H9 (cell line): ENCODE measurements at regions not wholly inside any gene's neighbourhood (a gene's known extent, or its start where the extent isn't known, plus 50 kb on each side); places are given as distances from the start of the nearest gene placed in this dataset.

ENCODE experiments used
- DNase-seq: peaks from one replicate; pipeline ENCODE4 v3.0.0-alpha.2; 2017
- H2AFZ ChIP-seq: one replicate; pipeline ENCODE4 v1.6.1; 2013; ENCODE audit warnings: mild to moderate bottlenecking, low read length, control low read depth, moderate library complexity
- H2AK5ac ChIP-seq: 2 replicates; pipeline ENCODE4 v1.6.1; 2013; ENCODE audit warnings: low read length, control low read depth, mixed read lengths; ENCODE audit not compliant: insufficient read length
- H2BK120ac ChIP-seq: one replicate; pipeline ENCODE4 v1.6.1; 2013; ENCODE audit warnings: low read depth, mild to moderate bottlenecking, low read length, control low read depth, inconsistent platforms; ENCODE audit not compliant: poor library complexity, severe bottlenecking
- H2BK12ac ChIP-seq: 2 replicates; pipeline ENCODE4 v1.6.1; 2013; ENCODE audit warnings: low read length, control low read depth, mixed read lengths, low read depth; ENCODE audit not compliant: insufficient read length
- H2BK15ac ChIP-seq: 2 replicates; pipeline ENCODE4 v1.6.1; 2013; ENCODE audit warnings: low read depth, low read length, control low read depth
- H2BK20ac ChIP-seq: one replicate; pipeline ENCODE4 v1.6.1; 2013; ENCODE audit warnings: low read depth, mild to moderate bottlenecking, low read length, control low read depth, inconsistent platforms; ENCODE audit not compliant: poor library complexity, severe bottlenecking
- H2BK5ac ChIP-seq: 2 replicates; pipeline ENCODE4 v1.6.1; 2013; ENCODE audit warnings: low read length, control low read depth, mixed read lengths; ENCODE audit not compliant: insufficient read length
- H3K14ac ChIP-seq: 2 replicates; pipeline ENCODE4 v1.6.1; 2013; ENCODE audit warnings: low read length, control low read depth; ENCODE audit not compliant: insufficient read depth
- H3K18ac ChIP-seq: 2 replicates; pipeline ENCODE4 v1.6.1; 2013; ENCODE audit warnings: low read depth, mild to moderate bottlenecking, mixed read lengths, low read length, control low read depth; ENCODE audit not compliant: insufficient read length
- H3K23ac ChIP-seq: 2 replicates; pipeline ENCODE4 v1.6.1; 2013; ENCODE audit warnings: low read length, control low read depth, mixed read lengths, low read depth; ENCODE audit not compliant: insufficient read length
- H3K23me2 ChIP-seq: 2 replicates; pipeline ENCODE4 v1.6.1; 2013; ENCODE audit warnings: low read depth, mild to moderate bottlenecking, mixed read lengths, low read length, control low read depth; ENCODE audit not compliant: insufficient read length, poor library complexity, severe bottlenecking
- H3K27ac ChIP-seq: 2 replicates; pipeline ENCODE4 v1.5.1; 2013; ENCODE audit warnings: low read length, control low read depth, mixed read lengths, low read depth; ENCODE audit not compliant: insufficient read length
- H3K27me3 ChIP-seq: 2 replicates; pipeline ENCODE4 v1.6.1; 2013; ENCODE audit warnings: low read length, control low read depth, inconsistent platforms; ENCODE audit not compliant: insufficient read depth
- H3K4ac ChIP-seq: 2 replicates; pipeline ENCODE4 v1.6.1; 2013; ENCODE audit warnings: low read depth, mild to moderate bottlenecking, control low read depth, inconsistent platforms, low read length, moderate library complexity
- H3K4me1 ChIP-seq: 2 replicates; pipeline ENCODE4 v1.6.1; 2013; ENCODE audit warnings: low read length, control low read depth, inconsistent platforms; ENCODE audit not compliant: insufficient read depth
- H3K4me2 ChIP-seq: 2 replicates; pipeline ENCODE4 v1.6.1; 2013; ENCODE audit warnings: low read length, control low read depth, mixed read lengths; ENCODE audit not compliant: insufficient read length, insufficient read depth
- H3K56ac ChIP-seq: 2 replicates; pipeline ENCODE4 v1.6.1; 2013; ENCODE audit warnings: low read depth, mild to moderate bottlenecking, mixed read lengths, low read length, control low read depth; ENCODE audit not compliant: insufficient read length
- H3K79me1 ChIP-seq: 2 replicates; pipeline ENCODE4 v1.6.1; 2013; ENCODE audit warnings: low read depth, mild to moderate bottlenecking, moderate library complexity, low read length, control low read depth, inconsistent platforms; ENCODE audit not compliant: insufficient read depth, poor library complexity, severe bottlenecking
- H3K79me2 ChIP-seq: 2 replicates; pipeline ENCODE4 v1.6.1; 2013; ENCODE audit warnings: low read length, control low read depth, inconsistent platforms; ENCODE audit not compliant: insufficient read depth
- H3K9ac ChIP-seq: 2 replicates; pipeline ENCODE4 v1.6.1; 2013; ENCODE audit warnings: low read length, control low read depth, mixed read lengths; ENCODE audit not compliant: insufficient read length; ENCODE audit errors: extremely low read depth
- H3K9me3 ChIP-seq: one replicate; pipeline ENCODE4 v1.6.1; 2013; ENCODE audit warnings: low read depth, low read length, inconsistent platforms; ENCODE audit not compliant: control insufficient read depth
- H3T11ph ChIP-seq: one replicate; pipeline ENCODE4 v1.6.1; 2013; ENCODE audit warnings: mild to moderate bottlenecking, low read length, control low read depth, inconsistent platforms
- H4K20me1 ChIP-seq: one replicate; pipeline ENCODE4 v1.6.1; 2013; ENCODE audit not compliant: control insufficient read depth, insufficient read length, insufficient read depth
- H4K5ac ChIP-seq: 2 replicates; pipeline ENCODE4 v1.6.1; 2013; ENCODE audit warnings: low read depth, mild to moderate bottlenecking, mixed read lengths, low read length, control low read depth; ENCODE audit not compliant: insufficient read length
- H4K8ac ChIP-seq: replicated peaks from 2 replicates; pipeline ENCODE4 v1.6.1; 2013; ENCODE audit warnings: low read length, control low read depth, mixed read lengths, low read depth; ENCODE audit not compliant: insufficient read length
- H4K91ac ChIP-seq: 2 replicates; pipeline ENCODE4 v1.6.1; 2013; ENCODE audit warnings: low read depth, mild to moderate bottlenecking, moderate library complexity, mixed read lengths, low read length, control low read depth; ENCODE audit not compliant: insufficient read length
- H3K27ac Mint-ChIP-seq, 3 experiments: 2 replicates in 2 of 3; 3 replicates in 1 of 3; pipeline ENCODE4 v1.8.0; 2020 to 2021; ENCODE audit warnings: mixed read lengths in 3 of 3, mild to moderate bottlenecking in 1 of 3, moderate library complexity in 1 of 3
- H3K27me3 Mint-ChIP-seq: 2 replicates; pipeline ENCODE4 v1.8.0; 2021; ENCODE audit warnings: low read depth, mild to moderate bottlenecking, moderate library complexity, mixed read lengths
- H3K36me3 Mint-ChIP-seq, 3 experiments: 2 replicates in 2 of 3; 3 replicates in 1 of 3; pipeline ENCODE4 v1.8.0; 2020 to 2021; ENCODE audit warnings: low read depth in 3 of 3, mixed read lengths in 3 of 3; ENCODE audit not compliant: insufficient read depth in 1 of 3
- H3K4me1 Mint-ChIP-seq, 2 experiments: 2 replicates each; pipeline ENCODE4 v1.8.0; 2020; ENCODE audit warnings: mixed read lengths in 2 of 2
- H3K4me3 Mint-ChIP-seq, 2 experiments: 2 replicates in 1 of 2; 3 replicates in 1 of 2; pipeline ENCODE4 v1.8.0; 2020 to 2021; ENCODE audit warnings: mild to moderate bottlenecking in 2 of 2, mixed read lengths in 2 of 2, moderate library complexity in 1 of 2
- H3K9me3 Mint-ChIP-seq, 2 experiments: 2 replicates in 1 of 2; 3 replicates in 1 of 2; pipeline ENCODE4 v1.8.0; 2020; ENCODE audit warnings: mild to moderate bottlenecking in 2 of 2, mixed read lengths in 2 of 2, moderate library complexity in 1 of 2
- WGBS: extraction: QIAGEN DNeasy Blood & Tissue Kit; methylation state at CpG from one replicate; pipeline ENCODE4 v1.1.7; 2013; ENCODE audit warnings: missing lambda C conversion rate, low lambda C conversion rate, mixed read lengths; ENCODE audit not compliant: insufficient read length; ENCODE audit errors: extremely low coverage; 5-methylcytosine and 5-hydroxymethylcytosine counted together
- TF ChIP-seq, protein P1 (sequence below): fragments of 200-600 bp; sonication (generic); conservative IDR thresholded peaks from 3 replicates; pipeline ENCODE4 v1.8.0; 2021; ENCODE audit warnings: antibody characterized with exemption, mild to moderate bottlenecking

DNA sequence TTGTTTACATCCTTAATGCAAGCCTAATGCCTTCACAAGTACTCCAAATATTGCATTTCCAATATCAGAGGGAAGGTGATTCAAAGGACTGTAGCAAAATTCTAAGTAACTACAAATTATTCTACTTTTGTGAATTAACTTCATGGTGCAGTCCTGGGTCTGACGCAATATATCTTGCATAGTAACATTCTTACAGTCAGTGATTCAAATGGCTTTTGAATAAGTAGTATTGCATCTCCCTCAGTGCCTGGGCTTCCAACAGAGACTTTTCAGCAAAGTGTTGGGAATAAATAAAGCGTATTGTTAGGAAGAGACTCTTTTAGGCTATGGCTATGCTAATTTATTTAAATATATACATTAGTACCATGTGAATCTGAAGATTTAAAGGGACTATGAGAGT, 564.7 kb upstream of the COBL start:
- Histone ChIP-seq H3K79me1 (no peaks in the 10 kb centered on the region), H3K14ac (no peak overlapping the region), H2BK120ac (no peak overlapping the region), H3K4ac (no peak overlapping the region), H2BK5ac (no peak overlapping the region), H3K4me1 (peaks cover 4% of the 10 kb centered on the region; the same call in 1 of the 2 replicates), H2BK15ac (no peak overlapping the region), H3K18ac (no peak overlapping the region), H2BK12ac (no peak overlapping the region), H3K9ac (no peak overlapping the region), H2AFZ (no peak overlapping the region), H2AK5ac (no peak overlapping the region), H4K20me1 (no peaks in the 10 kb centered on the region), H3T11ph (no peak overlapping the region), H4K91ac (no peak overlapping the region), H3K27ac (no peak overlapping the region), H3K27me3 (no peaks in the 10 kb centered on the region), H3K4me2 (no peak overlapping the region), H4K5ac (no peak overlapping the region), H3K9me3 (no peaks in the 10 kb centered on the region), H3K79me2 (no peaks in the 10 kb centered on the region), H2BK20ac (no peak overlapping the region), H3K56ac (no peak overlapping the region), H3K23me2 (no peaks in the 10 kb centered on the region), H3K23ac (no peak overlapping the region), H4K8ac (no peak overlapping the region)
- Mint-ChIP-seq H3K27me3 (no peaks in the 10 kb centered on the region; the same call in 1 of the 2 replicates), H3K4me1 (peaks cover 33 to 34% of the 10 kb centered on the region in 2 experiments), H3K36me3 (no peaks in the 10 kb centered on the region), H3K4me3 (no peak overlapping the region), H3K9me3 (no peaks in the 10 kb centered on the region), H3K27ac (peak overlapping the region in 2 of 3 experiments; percentile 9 to 53; a peak in 1 of 7 replicates)
- TF ChIP-seq, protein P1, sequence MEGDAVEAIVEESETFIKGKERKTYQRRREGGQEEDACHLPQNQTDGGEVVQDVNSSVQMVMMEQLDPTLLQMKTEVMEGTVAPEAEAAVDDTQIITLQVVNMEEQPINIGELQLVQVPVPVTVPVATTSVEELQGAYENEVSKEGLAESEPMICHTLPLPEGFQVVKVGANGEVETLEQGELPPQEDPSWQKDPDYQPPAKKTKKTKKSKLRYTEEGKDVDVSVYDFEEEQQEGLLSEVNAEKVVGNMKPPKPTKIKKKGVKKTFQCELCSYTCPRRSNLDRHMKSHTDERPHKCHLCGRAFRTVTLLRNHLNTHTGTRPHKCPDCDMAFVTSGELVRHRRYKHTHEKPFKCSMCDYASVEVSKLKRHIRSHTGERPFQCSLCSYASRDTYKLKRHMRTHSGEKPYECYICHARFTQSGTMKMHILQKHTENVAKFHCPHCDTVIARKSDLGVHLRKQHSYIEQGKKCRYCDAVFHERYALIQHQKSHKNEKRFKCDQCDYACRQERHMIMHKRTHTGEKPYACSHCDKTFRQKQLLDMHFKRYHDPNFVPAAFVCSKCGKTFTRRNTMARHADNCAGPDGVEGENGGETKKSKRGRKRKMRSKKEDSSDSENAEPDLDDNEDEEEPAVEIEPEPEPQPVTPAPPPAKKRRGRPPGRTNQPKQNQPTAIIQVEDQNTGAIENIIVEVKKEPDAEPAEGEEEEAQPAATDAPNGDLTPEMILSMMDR, result no peak
- DNase-seq, result no peak
- WGBS, result no CpG with 5 or more reads among the region's 2 CpGs
